HG02642 (cell line): ENCODE measurements at regions not wholly inside any gene's neighbourhood (a gene's known extent, or its start where the extent isn't known, plus 50 kb on each side); places are given as distances from the start of the nearest gene placed in this dataset.
"Not testable (repeated sequence)": the region's sequence is repeated elsewhere in the genome, so short reads cannot be mapped to it uniquely, and the experiment has no call there.

Source experiments
- ATAC-seq: cut with Tn5 transposase; IDR thresholded peaks from one replicate; pipeline ENCODE4 v1.9.1; 2021; ENCODE audit warnings: mild to moderate bottlenecking; ENCODE audit not compliant: unreplicated experiment, poor library complexity

DNA sequence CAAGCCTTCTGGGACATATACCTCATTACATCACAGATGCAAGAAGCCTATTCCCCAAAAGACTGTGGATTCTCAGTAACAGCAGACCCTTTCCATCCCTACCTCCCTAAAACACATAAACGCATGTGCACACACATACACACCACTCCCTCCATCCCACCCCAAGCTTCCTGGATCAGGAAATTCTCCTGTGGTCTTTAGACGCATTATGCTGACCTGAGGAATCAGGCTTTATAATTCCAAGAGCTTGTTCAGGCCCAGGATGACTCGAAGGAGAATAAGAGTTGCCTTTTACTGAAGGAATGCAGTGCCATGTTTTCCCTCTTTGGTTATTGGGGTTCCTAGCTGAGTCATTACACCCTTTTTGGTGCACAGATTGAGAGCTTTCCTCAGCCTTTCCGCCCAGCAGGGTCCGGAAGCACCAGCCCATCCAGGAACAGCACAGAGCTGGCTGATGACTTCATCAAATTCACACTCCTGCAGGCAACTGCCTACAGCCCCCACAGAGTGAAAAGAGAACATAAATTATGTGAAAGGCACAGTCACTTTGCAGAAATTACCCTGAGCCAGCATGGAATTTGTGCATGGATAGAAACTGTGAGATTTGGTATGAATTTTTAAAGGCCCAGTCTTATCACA is 385.0 kb upstream of the TRPC7 start:
- no peak for ATAC-seq

DNA sequence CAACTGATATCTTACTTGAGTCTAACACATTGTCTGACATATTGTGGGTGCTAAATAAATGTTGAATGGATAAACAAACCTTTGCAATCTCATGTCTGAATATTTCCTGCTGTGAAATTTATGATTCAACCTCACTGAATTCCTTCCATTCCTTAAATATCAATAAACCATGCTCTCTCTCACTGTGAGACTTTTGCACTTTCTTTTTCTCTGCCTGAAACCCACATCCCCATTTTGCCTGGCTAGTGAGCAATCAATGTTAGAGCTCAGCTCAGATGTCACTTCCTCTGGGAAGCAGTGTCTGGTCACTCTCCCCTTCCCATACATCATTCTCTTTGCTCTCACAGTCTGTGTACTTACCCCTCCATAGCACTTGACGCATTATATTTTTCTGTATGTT is 383.7 kb upstream of the TRPC7 start:
- ATAC-seq: no peak

DNA sequence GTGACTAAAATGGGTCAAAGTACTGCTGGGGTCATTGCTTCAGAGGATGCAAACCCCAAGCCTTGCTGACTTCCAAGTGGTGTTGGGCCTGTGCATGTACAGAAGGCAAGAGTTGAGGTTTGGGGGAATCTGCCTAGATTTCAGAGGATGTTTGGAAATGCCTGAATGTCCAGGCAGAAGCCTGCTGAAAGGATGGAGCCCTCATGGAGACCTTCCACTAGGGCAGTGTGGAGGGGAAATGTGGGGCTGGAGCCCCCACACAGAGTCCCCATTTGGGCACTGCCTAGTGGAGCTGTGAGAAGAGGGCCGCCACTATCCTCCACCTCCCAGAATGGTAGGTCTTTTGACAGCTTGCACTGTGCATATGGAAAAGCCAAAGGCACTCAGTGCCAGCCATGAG is 377.7 kb upstream of the TRPC7 start:
- ATAC-seq: no peak

DNA sequence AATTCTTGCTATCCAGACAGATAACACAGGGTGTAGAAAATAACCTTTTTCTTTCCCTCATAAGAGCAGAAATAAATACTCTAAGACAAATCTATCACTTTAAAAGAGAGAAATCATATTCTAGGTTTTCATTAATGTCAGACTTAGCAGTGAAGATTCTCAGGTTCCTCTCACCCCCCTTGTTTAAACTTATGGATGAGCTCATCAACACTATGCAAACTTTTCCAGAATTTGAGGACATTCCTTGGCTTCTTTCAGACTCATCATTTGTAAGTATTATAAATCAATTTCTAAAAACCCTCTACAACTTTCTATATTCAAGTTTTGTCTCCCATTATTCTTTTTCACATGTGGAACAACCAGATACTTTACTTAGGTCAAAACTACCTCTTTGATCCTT is 374.9 kb upstream of the TRPC7 start:
- no peak for ATAC-seq

DNA sequence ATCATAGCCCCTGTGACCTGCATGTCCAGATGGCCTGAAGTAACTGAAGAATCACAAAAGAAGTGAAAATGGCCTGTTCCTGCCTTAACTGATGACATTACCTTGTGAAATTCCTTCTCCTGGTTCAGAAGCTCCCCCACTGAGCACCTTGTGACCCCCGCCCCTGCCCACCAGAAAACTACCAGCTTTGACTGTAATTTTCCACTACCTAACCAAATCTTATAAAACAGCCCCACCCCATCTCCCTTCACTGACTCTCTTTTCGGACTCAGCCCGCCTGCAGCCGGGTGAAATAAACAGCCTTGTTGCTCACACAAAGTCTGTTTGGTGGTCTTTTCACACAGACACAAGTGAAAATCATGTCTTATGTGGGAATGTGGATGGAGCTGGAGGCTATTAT is 373.9 kb upstream of the TRPC7 start:
- not testable (repeated sequence) for ATAC-seq

DNA sequence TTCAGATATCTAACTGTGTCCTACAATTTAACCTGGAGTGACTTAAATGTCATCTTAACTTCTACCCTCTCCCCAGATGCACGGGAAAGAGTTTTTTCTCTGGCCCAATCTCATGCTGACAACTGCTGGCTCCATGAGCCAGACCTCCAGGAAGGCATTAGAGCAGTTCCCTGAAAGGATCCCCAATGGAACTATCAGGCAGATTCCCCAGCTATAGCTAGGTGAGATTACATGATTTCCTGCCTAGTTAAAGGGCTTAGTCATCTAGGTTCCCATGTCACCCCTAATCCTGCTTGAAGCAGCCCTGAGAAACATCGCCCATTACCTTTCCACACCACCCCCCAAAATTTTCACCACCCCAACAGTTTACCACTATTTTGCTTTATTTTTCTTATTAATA is 373.5 kb upstream of the TRPC7 start:
- ATAC-seq: no peak

DNA sequence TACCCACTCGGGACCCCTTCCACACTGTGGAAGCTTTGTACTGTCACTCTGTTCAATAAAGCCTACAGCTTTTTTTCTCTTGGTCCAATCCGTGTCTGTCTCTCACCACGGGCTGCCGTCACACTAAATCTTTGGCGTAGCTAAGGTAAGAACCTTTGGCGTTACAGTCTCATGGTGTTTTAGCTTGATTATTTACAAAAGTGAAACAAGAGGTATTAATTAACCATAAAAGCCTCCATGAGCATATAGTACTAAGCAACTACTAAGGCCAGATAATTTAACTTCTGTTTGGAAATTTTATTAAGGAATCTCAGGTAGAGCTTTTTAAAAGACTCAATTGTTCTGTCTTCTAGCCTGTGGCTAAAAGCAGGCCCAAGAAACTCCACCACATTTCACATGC is 370.7 kb upstream of the TRPC7 start:
- no peak for ATAC-seq

DNA sequence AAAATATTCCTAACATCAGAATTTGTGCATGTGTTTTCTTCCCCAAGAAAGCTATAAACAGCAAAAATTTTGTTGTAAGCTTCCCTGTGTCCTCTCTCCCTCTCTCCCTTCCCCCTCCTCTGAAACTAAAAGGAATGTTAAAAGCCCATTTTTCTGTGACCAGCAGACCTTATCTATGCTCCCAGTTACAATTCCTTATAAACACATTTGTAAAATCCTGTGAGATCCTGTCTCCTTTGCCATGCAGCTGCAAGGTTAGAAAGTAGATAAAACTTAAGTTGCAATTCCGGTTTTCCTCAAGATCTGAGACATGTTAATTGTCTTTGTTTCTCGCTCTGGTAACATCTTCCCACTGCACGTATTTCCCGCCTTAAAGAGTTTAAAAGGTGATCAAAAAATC is 370.3 kb upstream of the TRPC7 start:
- ATAC-seq: not testable (repeated sequence)

DNA sequence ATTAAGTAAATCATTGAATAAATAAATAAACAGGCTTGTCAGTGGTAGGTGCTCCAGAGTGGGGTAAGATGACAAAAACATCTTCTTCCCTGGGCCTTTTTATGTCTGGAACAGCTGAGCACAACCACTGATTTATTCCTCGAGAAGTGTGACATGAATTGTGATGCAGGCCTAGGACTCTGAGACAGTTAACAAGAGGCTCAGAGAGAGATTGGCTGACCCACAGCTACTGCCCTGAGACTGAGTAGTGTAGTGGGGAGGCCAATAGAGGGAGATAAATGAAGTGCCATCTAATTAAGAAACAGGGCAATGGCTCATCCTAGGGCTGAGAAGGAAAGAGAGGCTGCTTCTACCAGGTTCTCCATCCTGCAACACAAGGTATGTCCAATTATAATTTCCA is 369.3 kb upstream of the TRPC7 start:
- no peak for ATAC-seq

DNA sequence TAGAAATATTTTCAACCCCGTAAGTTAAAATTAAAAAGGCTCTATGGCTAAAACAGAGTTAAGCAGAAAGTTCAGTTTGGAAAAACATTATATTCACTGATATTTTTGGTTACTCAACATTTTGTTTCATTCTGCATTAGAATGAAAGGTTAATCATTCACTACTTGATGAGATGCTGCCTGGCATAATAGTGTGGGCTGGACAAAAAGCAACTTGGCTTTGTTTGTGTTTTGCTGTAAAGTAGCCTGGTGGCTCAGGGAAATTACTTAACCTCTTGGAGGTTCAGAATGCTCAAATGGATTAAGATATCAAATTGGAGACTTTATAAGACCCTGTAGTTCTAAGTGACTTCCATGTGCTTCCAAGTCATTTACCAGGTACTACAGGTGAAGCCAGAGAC is 367.4 kb upstream of the TRPC7 start:
- no peak for ATAC-seq

DNA sequence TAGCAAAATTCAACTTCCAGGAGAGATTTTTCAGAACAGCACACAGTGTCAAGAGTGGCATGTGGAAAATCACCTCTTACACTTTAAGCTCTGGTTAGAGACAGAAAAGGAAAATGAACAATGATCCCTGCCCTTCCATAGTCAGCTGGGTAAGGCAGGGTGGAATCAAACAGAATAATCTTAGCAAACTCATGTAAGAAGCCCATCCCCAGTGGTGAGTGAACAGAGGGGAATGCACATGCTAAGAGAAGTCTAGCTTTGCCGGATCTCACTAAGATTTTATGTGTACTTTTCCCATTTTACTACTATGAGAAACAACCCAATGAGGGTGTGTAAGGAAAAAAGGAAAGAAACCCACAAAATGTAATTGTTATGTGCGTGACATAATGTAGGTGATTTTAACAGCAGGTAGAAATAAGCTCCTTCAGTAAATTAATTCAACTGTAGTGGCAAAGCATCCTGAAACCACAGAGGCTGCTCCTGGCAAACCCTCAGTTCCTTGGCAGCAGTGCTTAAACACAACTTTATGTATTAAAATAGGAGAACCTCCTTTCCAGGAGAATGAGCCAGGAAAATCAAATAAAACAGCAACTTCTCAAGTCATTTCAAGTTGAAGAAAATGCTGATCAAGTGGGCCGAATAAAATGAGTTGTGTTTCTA is 366.0 kb upstream of the TRPC7 start:
- no peak for ATAC-seq

DNA sequence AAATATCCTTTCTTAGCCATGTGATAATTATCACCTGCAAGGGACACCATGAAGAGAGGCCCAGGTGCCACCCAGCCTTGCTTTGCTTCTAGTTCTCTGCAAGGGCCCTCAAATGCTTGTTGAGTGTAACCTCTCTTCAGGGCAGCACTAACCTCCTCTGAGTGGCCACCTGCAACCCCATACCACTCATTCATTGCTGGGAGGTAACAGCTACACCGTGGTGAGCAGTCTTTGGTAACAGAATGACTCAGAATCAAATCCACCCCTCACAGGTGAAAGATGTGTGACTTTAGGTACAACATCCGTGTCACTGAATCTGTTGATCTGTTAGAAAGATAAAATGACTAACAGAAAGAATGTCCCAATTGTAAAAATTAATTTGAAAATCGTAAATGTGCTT is 365.1 kb upstream of the TRPC7 start:
- no peak for ATAC-seq

DNA sequence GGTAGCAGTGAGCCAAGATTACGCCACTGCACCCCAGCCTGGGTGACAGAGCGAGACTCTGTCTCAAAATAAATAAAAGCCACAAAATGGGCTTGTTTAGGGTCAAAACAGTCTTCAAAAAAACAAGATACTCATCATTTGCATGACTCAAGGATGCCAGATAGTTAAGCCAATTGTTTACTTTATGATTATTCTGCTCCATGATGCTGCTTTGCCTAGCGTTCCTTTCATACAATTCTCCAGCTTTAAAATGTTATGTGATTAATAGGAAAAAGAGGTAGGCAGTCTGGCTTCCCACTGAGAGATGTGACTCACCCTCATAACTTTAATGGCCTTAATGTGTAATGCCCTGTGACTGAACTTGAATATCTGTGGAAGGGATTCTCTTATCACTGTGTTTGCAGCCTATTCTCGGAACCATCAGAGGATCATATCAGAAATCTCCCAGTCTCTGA is 364.6 kb upstream of the TRPC7 start:
- no peak for ATAC-seq

DNA sequence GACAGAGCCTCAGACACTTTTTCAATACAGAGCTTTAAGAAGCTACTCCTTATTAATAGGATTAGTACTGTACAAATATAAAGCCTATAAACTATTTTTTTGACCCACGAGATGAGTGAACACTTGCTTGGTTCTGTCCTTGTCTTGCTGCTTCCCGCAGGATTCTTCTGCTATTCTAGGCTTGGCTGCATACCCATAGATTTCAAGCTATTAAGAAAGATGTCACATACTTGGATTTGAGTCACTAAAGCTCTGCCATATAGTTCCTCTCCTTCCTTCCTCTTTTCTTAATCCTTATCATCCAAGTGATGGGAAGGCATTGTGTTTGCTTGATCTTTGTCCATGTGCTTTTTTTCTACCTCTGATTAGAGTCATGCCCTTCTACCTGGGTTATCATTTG is 361.2 kb upstream of the TRPC7 start:
- ATAC-seq: no peak

DNA sequence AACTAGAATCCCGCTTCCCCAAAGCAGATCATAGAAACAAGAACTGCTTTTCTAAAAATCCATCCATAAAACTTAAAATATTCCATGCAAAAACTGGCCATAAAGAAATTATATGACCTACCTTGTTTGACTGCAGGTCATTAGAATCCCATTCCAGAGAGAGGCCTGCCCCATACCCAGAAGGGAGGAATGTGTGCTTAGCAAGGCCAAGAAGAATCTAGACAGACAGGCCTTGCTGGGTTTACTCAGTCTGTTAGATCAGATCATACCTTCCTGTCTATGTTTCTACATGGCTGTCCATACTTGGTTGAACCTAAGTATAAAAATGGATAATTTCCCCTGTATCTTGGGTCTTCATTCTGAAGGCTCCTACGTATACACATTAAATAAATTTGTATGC is 358.8 kb upstream of the TRPC7 start:
- no peak for ATAC-seq

DNA sequence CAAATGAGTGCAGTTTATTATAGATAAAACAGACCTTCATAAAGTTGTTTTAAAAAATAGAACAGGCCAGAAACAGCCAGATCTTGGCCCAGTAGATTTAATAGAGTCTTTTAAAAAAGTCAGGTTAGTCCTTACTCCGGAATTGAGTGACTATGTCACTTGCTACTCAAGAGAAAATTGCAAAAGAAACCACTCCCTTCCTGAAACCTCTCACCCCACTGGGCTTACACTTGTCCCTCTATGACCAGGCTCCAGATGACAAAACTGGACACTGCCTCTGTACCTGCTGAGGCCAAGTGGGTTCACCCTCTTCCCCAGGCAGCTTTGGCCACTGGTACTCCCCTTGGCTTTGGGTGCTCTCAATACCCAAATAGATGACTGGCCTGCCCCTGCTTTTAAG is 357.2 kb upstream of the TRPC7 start:
- ATAC-seq: no peak

DNA sequence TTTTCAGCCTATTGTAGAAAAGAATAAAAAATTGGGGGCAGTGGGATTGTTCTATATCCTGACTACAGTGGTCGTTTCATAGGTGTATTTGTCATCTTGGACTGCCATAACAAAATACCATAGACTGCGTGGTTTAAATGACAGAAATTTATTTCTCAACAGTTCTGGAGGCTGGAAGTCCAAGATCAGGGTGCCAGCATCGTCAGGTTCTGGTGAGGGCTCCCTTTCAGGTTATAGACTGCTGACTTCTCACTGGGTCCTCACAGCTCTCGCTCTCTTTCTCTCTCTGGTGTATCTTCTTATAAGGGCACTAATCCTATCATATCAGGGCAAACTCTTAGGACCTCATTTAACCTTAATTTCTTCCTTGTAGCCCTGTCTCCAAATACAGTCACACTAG is 356.7 kb upstream of the TRPC7 start:
- ATAC-seq: no peak

DNA sequence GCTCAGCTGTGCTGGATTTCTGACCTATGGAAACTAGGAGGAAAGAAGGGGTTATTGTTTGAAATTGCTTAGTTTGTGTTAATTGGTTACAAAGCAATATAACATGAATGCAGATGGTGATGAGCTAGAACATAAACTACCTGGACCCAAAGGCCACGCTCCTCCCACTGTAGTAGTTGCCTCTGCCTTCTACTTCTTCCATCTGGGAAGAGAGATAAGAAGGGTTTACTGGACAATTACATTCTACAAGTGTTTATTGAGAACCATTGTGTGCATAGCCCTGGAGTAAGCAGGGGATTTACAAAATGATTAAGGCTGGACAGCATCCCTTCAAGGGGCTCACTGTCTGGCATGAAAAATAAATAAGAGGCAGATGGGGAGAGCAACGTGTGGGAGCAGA is 355.3 kb upstream of the TRPC7 start:
- ATAC-seq: no peak

DNA sequence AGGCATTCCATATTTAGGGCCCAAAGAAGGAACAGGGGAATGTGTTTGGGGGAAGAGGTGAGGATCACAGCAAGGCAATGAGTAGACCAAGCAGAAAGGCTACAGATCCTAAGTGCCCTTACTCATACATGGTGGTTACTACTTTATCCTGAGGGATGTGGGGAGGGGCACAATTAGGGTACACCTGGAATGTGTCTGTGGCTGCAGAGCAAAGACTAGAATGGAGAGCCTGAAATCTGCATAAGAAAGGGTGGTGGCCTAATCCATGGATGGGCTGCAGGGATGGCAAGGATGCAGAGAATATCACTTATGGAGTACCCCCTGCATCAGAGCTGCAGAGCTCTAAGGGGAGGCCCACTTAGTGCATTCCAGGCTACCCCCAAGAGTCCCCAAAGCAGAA is 352.6 kb upstream of the TRPC7 start:
- ATAC-seq: no peak

DNA sequence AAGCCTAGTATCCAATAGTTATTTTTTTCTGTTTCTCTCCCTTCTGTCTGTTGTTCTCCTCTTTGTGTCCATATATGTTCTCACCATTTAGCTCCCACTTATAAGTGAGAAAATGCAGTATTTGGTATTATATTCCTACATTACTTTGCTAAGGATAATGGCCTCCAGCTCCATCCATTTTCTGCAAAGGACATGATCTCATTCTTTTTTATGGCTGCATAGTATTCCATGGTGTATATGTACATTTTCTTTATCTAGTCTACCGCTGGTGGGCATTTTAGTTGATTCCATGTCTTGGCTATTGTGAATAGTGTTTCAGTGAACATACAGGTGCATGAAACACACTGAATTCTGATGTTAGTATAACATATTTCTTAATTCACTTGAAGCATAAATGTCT is 348.9 kb upstream of the TRPC7 start:
- no peak for ATAC-seq

DNA sequence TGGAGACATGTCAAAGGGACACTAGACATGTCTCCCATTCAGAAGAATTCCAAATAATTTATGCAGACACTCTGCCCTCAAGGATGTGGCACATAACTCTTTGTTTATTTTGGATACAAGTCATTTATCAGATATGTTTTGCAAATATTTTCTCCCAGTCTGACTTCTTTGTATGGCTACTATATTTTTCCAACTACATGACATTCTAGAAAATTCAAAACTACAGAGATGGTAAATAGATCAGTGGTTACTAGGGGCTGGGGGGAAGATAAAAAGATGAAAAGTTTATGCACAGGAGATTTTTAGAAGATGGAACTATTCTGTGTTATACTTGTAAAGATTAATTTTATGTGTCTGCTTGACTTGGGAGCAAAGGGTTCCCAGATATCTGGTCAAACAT is 347.3 kb upstream of the TRPC7 start:
- no peak for ATAC-seq

DNA sequence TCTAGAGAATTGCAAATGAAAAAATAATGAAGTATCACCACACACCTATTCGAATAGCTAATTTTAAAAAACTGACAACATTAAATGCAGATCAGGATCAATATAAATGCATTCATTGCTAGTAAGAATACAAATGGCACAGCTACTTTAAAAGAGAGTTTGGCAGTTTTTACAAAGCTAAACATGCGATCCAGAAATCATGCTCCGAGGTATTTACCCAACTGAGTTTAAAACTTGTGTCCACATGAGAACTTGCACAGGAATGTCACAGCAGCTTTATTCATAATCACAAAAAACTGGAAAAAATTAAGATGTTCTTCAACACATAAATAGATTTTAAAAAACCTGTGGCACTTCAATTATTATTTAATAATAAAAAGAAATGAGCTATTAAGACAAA is 345.5 kb upstream of the TRPC7 start:
- ATAC-seq: no peak
